Heart left ventricle (tissue), 16 donors: ENCODE measurements at regions not wholly inside any gene's neighbourhood (a gene's known extent, or its start where the extent isn't known, plus 50 kb on each side); places are given as distances from the start of the nearest gene placed in this dataset.
A peak's percentile ranks its signal among the peaks of the same experiment; 100 is the strongest.

Experiments
- ATAC-seq, 4 donors: fragments of 200-7000 bp; cut with Tn5 transposase; one replicate each; pipeline ENCODE4 v1.9.1; 2020 to 2022; ENCODE audit warnings: moderate library complexity in 4 of 4, mild to moderate bottlenecking in 3 of 4, moderate number of reproducible peaks in 1 of 4
- DNase-seq, 5 donors: peaks; one replicate each; pipeline ENCODE4 v3.0.0-alpha.2; 2020
- H3K27ac ChIP-seq, 12 donors: fragments of 200-600 bp; sonication (generic) in 4 of 12; one replicate each; pipeline versions ENCODE4 v1.5.0 to v1.8.0; 2016 to 2022; ENCODE audit warnings: mild to moderate bottlenecking in 2 of 12
- H3K27me3 ChIP-seq, 9 donors: fragments of 200-600 bp; sonication (generic) in 2 of 9; one replicate each; pipeline versions ENCODE4 v1.5.1 to v1.8.0; 2016 to 2022; ENCODE audit warnings: mild to moderate bottlenecking in 3 of 9
- H3K36me3 ChIP-seq, 9 donors: fragments of 200-600 bp; sonication (generic) in 2 of 9; one replicate each; pipeline versions ENCODE4 v1.5.0 to v1.8.0; 2018 to 2022; ENCODE audit warnings: mild to moderate bottlenecking in 2 of 9
- H3K4me1 ChIP-seq, 12 donors: fragments of 200-600 bp; sonication (generic) in 4 of 12; one replicate each; pipeline versions ENCODE4 v1.5.0 to v1.8.0; 2016 to 2022; ENCODE audit warnings: mild to moderate bottlenecking in 3 of 12
- H3K4me3 ChIP-seq, 12 donors: fragments of 200-600 bp; sonication (generic) in 4 of 12; one replicate each; pipeline versions ENCODE4 v1.5.0 to v1.8.0; 2017 to 2022; ENCODE audit warnings: mild to moderate bottlenecking in 9 of 12, moderate library complexity in 4 of 12
- H3K9me3 ChIP-seq, 12 donors: fragments of 200-600 bp; sonication (generic) in 4 of 12; one replicate each; pipeline versions ENCODE4 v1.5.0 to v1.8.0; 2016 to 2022; ENCODE audit warnings: mild to moderate bottlenecking in 1 of 12
- POLR2A ChIP-seq, 2 donors: fragments of 450-650 bp; IDR thresholded peaks; one replicate each; pipeline ENCODE4 v1.6.1; 2017; ENCODE audit warnings: antibody characterized with exemption in 2 of 2, mild to moderate bottlenecking in 2 of 2, moderate library complexity in 2 of 2
- WGBS, 4 donors: extraction: QIAGEN DNeasy Blood & Tissue Kit in 2 of 4; methylation state at CpG; one replicate each; pipeline versions ENCODE4 v1.1.5 to v1.1.7; 2013 to 2018; 5-methylcytosine and 5-hydroxymethylcytosine counted together
- intact Hi-C, 10 donors: fragments of 100-400 bp; cut with DNase I; formaldehyde crosslinking; loops; one replicate each; pipeline versions ENCODE4 v1.11.1 to v1.14.2; 2022
- TF ChIP-seq, protein P1 (sequence below), 12 donors: fragments of 200-600 bp; sonication (generic) in 4 of 12; IDR thresholded peaks; one replicate each; pipeline versions ENCODE4 v1.5.0 to v1.8.0; 2018 to 2022; ENCODE audit warnings: antibody characterized with exemption in 12 of 12, mild to moderate bottlenecking in 5 of 12
- donor health status: ischemic (EF 13 %, LVEDD 7.1; RV severe dilation, severe dysfunction).
- donor health status: healthy with polysubstance abuse.
- donor health status: DM: no; HTN: yes; CAD: no.
- donor health status: DM: no; HTN: no; CAD: no.
- donor health status: ischemic (EF 25% LVEDD 6.9; RV normal size, moderate dysfunction).
- donor health status: ischemic (EF 25% LVEDD 5.7; RV mildly dilated, moderate dysfunction).
- donor health status: healthy.
- donor health status: DM: yes; HTN: yes; CAD: no.
- donor health status: ischemic (EF 35%, LVEDD 5.7; RV mildly dilated, moderate dysfunction).
- donor health status: nonischemic (EF 11% LVEDD 7.7; RV severe dilation, severe dysfunction).
- donor health status: DM: yes; HTN: yes; CAD: no.
- donor health status: PGD.
- donor health status: ischemic (EF 29% LVEDD 5.4; RV normal size, mild dysfunction).
- donor health status: nonischemic (EF 23%, LVEDD 6.1; RV moderate dilation, normal function).

DNA sequence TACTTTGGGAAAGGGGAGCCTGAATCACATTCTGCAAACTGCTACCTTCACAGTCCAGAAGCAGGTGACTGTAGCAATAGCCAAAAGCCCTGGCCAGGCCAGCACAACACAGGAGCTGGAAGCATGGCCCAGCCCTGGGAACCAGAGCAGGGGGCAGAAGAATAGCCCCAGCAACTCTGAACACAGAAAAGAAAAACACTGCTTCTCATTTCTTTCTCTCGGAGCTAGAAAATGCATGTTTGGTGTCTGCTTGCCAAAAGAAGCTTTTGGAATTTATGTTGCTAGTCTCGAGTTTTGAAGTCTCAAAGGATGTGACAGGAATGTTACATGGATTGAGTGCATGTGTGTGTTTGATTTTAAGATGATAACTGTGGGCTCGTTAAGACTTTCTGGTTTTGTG, 79.8 kb upstream of the SCAF8 start:
- no peak overlapping the region for H3K4me3 ChIP-seq
- ATAC-seq (peak in 1 of 4 donors; percentile 18), DNase-seq (no peak)
- peak overlapping the region in 3 of 12 donors; percentile 12 to 69 (median 14) for H3K27ac ChIP-seq
- TF ChIP-seq, protein P1, sequence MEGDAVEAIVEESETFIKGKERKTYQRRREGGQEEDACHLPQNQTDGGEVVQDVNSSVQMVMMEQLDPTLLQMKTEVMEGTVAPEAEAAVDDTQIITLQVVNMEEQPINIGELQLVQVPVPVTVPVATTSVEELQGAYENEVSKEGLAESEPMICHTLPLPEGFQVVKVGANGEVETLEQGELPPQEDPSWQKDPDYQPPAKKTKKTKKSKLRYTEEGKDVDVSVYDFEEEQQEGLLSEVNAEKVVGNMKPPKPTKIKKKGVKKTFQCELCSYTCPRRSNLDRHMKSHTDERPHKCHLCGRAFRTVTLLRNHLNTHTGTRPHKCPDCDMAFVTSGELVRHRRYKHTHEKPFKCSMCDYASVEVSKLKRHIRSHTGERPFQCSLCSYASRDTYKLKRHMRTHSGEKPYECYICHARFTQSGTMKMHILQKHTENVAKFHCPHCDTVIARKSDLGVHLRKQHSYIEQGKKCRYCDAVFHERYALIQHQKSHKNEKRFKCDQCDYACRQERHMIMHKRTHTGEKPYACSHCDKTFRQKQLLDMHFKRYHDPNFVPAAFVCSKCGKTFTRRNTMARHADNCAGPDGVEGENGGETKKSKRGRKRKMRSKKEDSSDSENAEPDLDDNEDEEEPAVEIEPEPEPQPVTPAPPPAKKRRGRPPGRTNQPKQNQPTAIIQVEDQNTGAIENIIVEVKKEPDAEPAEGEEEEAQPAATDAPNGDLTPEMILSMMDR (IDR thresholded peaks at IDR 0.05): no peak
- no peak for TF ChIP-seq POLR2A (IDR thresholded peaks at IDR 0.05)
- H3K4me1 ChIP-seq: peaks cover 0 to 27% (median 8%) of the 10 kb centered on the region in 12 donors
- H3K36me3 ChIP-seq: no peaks in the 10 kb centered on the region
- no peaks in the 10 kb centered on the region for H3K27me3 ChIP-seq
- intact Hi-C loops: loop anchor here in 1 of 10 donors (10.0 kb wide), 1 partner anchor 139 kb away; the partner anchor contains the start of gene CNKSR3
- no peaks in the 10 kb centered on the region for H3K9me3 ChIP-seq
- 44 to 53% (median 50%) methylated on average over 3 of the region's 3 CpGs for WGBS, 4 donors

DNA sequence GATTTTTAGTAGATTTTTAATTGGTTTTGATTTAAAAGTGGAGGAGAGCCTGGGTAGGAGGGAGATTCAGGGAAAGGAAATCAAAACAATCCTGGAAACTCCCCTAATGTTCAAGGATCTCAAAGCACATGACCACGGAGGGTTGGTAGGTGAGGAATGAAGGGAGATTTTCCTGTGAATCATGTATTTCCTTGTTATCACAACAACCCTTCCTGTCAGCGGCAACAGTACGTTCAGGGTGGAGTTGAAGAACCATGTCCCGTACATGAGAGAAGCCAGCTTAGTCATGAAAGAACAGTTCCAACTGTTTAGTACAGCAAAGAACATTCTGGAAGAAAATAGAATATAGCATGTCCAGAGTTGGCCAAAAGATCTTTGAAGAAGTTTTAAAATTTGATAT, 79.4 kb upstream of the SCAF8 start:
- TF ChIP-seq POLR2A (IDR thresholded peaks at IDR 0.05): no peak
- TF ChIP-seq, protein P1 (IDR thresholded peaks at IDR 0.05): no peak
- no peaks in the 10 kb centered on the region for H3K9me3 ChIP-seq

DNA sequence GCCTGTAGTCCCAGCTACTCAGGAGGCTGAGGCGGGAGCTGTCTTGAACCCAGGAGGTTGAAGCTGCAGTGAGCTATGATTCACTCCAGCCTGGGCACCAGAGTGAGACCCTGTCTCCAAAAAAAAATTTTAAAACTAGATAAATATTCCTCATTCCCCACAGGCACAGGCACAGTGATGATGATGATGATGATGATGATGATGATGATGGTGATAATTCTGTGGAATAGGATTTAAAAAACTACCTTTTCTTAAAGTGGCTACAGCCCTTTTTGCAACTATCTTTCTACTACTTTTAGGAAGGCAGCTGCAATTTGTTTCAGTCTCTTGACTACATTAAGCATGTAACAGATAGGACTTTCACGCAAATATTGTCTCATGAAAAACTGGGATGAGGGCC, 76.6 kb upstream of the SCAF8 start:
- DNase-seq: no peak
- no peaks in the 10 kb centered on the region for H3K27me3 ChIP-seq
- H3K9me3 ChIP-seq: no peaks in the 10 kb centered on the region
- H3K36me3 ChIP-seq: no peaks in the 10 kb centered on the region
- no peak for TF ChIP-seq POLR2A (IDR thresholded peaks at IDR 0.05)
- TF ChIP-seq, protein P1 (IDR thresholded peaks at IDR 0.05): no peak
- ATAC-seq: no peak
- 83 to 98% (median 92%) methylated on average over 2 of the region's 2 CpGs for WGBS, 4 donors
- intact Hi-C loops: loop anchor here in 1 of 10 donors (10.0 kb wide), 1 partner anchor 142 kb away; the partner anchor contains the start of gene CNKSR3
- H3K27ac ChIP-seq: no peak overlapping the region
- H3K4me3 ChIP-seq: no peak overlapping the region
- H3K4me1 ChIP-seq: peaks cover 0 to 13% (median 5%) of the 10 kb centered on the region in 12 donors

More for the DNA sequence above, 79.4 kb upstream of the SCAF8 start:
- Histone ChIP-seq H3K4me3 (no peak overlapping the region), H3K36me3 (no peaks in the 10 kb centered on the region), H3K27me3 (no peaks in the 10 kb centered on the region), H3K4me1 (peaks cover 0 to 27% (median 8%) of the 10 kb centered on the region in 12 donors), H3K27ac (peak overlapping the region in 4 of 12 donors; percentile 12 to 69 (median 14))
- DNase-seq (peak in 2 of 5 donors; percentile 23 to 35), ATAC-seq (peak; percentile 55 to 90 (median 74))
- intact Hi-C loops: loop anchor here in 1 of 10 donors (10.0 kb wide), 1 partner anchor 139 kb away; the partner anchor contains the start of gene CNKSR3
- 22 to 47% (median 32%) methylated on average over 4 of the region's 4 CpGs for WGBS, 4 donors

- ATAC-seq: no peak
- no peak for DNase-seq
- 60 to 73% (median 67%) methylated on average over 4 of the region's 4 CpGs for WGBS, 4 donors
- no peak overlapping the region for H3K27ac ChIP-seq
- H3K27me3 ChIP-seq: no peaks in the 10 kb centered on the region
- intact Hi-C loops: no loop called here
- H3K4me3 ChIP-seq: no peak overlapping the region
- H3K4me1 ChIP-seq: peaks cover 0 to 5% (median 0%) of the 10 kb centered on the region in 12 donors
- no peaks in the 10 kb centered on the region for H3K36me3 ChIP-seq
- no peaks in the 10 kb centered on the region for H3K9me3 ChIP-seq
- no peak for TF ChIP-seq POLR2A (IDR thresholded peaks at IDR 0.05)
- TF ChIP-seq, protein P1 (IDR thresholded peaks at IDR 0.05): no peak
Observed at GRCh38 chr6:154661768-154662167, 71.4 kb upstream of the SCAF8 start.
